HG03060 (cell line): ENCODE measurements at regions not wholly inside any gene's neighbourhood (a gene's known extent, or its start where the extent isn't known, plus 50 kb on each side); places are given as distances from the start of the nearest gene placed in this dataset.

Experiments used
- ATAC-seq: cut with Tn5 transposase; IDR thresholded peaks from one replicate; pipeline ENCODE4 v1.9.1; 2021; ENCODE audit warnings: low read depth, moderate number of reproducible peaks; ENCODE audit not compliant: unreplicated experiment

DNA sequence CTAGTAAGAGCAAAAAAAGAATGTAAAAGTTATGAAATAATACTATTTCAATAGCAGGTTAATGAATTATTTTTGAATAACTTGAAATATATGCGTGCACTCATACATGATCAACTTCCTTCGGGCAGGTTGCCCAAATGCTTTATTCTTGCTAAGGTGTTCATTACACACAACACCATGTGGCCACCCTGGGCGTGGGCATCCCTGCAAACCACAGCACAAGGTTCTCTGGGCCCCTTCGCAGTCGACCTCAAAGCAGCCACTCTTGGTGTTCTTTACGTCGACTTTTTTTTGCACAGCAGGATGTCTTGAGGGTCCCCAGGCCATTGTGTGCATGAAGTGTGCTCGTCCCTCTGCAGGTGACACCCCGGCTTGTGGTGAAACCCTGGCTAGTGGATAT is 300.7 kb upstream of the PITRM1 start:
- ATAC-seq: no peak

DNA sequence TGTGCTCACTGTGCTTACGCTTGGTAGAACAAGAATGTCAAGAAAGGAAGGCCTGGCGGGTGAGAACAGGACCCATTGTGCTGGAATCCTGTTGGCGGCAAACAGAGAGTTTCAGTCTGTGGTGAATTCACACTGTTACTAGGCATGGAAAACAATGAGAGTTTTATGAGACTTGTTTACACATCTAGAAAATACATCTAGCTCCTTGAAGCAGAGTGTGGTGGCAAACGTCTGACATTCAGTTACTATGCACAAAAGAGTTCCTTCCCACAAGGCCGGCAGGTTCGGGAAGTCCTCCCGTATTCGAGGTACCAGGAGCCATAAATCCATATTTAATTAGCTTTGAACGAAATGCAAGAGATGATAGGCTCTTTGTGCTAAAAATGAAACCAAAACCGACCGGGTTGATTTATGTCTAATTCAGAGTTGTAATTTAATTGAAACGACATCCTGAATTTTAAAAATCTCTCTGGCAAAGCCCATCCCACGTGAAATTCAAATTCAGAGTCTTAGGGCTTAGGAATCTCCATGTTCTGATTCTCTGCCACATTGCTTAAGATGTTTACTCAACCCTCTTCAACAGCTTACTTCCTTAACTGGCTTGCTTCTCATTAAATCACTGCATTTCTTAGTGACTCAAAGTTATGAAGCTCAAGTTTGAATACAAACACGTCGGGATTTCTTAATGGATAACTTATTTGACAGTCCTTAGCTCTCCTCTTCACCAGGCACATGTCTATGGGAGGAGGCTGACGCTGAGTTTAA is 299.9 kb upstream of the PITRM1 start:
- ATAC-seq: no peak

DNA sequence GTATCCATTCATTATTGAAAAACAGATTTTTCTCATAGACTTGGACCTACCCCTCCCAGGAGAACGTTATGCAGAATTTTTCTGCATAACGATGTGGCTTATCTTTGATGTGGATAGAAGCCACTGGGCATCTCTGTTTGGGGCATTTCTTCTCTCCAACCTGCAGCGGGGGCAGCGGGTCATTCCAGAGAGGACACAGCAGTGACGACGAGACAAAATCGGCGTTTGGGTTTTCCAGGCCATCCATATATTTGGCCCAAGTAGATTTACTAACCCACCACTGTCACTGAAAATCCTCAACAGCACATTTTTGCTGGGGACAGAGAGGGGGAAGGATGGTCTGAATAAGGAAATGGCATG is 299.3 kb upstream of the PITRM1 start:
- no peak for ATAC-seq

DNA sequence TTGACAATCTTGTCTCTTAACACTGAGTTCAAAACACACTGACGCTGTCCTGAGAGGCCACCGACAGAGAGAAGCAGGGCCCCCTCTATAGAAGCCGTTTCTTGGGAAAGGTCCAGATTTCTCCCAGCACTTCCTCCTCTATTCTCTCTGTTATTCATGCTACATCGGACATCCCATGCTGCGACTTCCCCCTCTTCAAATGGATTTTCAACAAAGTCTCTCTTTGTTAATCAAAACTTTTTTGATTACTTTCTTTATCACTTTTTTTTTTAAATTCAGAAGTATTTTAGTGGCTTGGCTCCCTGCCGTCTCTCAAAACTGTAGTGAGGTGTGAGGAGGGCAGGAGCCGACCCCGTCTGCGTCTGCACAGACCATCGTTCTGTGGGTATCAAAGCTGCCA is 298.9 kb upstream of the PITRM1 start:
- no peak for ATAC-seq

DNA sequence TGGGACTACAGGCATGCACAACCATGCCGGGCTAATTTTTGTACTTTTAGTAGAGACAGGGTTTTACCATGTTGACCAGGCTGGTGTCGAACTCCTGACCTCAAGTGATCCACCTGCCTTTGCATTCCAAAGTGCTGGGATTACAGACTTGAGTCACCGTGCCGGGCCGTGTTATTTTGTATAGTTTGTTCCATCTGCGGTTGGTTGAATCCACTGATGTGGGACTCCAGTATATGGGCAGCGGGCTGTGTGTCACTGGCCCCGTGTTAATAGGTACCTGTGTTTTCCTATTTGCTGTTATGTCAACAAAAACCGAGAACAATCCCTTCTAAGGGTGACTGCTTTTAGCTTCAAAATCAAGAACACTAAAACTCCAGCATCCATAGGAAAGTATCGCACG is 297.6 kb upstream of the PITRM1 start:
- no peak for ATAC-seq

DNA sequence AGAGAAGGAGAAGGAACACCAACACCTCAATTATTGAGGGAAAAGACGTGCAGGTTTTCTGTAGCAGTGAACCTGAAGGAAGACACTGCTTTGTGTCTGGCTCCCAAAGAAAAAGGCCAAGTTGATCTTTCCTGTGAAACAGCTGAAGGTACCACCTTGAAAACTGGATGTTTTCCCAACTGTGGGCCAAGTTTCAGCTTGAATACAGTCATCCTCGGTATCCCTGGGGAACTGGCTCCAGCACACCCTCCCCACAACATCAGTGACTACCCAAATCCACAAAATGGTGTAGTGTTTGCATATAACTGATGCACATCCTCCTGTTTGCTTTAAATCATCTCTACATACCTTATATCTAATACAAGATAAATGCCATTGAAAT is 297.0 kb upstream of the PITRM1 start:
- no peak for ATAC-seq

DNA sequence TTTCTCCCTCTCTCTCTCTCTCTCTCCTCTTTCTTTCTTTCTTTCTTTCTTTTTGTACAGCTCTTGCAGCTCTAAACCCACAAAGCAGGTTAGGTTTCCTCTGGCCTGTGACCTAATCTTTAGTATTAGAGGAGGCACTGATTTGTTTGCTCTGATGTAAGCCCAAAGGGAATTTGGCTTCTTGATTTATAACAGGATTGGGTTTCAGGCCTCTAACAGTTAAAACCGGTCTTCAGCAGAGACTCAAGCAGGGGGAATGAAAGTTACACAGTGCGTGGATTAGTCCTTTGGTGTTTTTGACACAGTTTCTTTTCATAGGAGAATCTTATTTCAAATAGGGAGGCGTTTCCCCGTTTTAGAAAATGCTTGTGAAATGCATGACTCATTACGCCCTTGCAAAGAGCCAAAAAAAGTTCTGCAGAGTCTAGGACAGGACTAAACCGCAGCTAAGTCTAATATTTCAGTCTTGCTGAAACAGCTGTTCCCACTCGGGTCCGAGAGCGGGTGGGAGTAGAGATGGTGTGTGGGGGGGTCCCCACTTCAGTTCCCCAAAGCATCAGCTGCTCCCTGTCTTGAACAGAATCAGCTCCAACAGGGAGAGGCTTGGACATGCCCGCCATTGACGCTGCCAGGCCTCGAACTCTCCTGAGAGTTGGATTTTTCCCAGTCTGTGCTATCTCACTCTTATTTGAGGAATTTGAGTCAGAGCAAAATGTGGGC is 296.5 kb upstream of the PITRM1 start:
- no peak for ATAC-seq

DNA sequence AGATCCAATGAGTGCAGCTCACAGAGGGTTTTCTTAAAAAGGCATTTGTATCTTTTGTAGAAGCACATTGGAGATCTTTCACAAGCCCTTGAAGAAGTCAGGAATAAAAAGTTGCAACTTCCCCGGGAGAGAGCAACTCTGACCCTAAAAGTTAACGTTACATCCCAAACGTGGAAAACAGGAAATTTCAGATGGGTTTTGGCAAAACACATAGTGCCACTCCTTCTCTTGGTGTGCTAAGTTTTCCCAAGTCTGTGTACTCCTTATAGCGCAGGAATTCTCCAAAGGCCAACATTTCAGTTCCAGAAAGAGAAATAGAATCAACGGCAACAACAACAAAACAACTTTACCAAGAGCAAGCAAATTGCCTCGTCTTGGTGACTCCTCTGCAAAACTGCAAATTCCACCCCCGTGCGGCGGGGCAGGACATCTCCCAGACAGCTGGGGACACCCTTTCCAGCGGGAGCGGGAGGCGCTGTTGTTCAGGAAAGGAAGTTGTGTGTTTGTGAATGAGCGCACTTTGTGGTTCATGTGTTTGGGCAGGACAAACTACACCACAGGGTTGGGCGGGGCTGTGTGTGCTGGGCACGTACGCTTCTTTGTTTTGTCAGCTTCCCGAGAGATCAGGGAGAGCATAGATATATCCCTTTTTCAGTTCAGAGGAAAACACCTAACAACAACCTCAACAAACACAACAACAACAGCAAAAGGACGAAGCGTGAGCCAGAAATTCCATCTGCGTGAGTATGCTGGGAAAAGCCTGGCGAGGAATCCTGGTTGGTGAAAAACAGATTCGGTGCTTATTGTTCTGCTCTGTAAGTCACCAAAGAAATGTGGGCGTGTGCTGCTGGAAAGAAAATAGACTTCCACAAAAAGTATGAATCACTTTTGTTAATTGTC is 294.7 kb upstream of the PITRM1 start:
- no peak for ATAC-seq

DNA sequence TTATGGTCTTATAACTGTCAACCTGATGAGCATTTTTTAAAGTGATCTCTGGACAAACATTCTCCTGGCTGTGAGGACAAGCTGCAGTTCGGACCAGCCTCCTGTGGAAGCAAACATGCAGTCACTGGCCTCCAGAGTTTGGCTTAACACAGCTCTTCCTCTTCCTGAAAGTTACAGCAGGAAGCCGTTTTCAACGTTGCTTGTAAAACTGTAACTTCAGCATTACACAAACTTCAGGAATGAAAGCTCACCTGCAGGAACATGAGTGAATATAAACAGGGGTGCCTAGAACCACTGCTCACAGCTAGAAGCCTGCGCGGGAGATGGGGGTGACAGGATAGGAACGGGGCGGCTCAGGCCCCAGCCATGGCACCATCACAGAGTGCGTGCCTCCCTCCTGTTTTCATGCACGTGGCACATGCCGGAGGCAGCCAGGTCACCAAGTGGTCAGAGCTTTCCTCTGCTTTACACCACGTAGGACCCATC is 292.9 kb upstream of the PITRM1 start:
- ATAC-seq: no peak

DNA sequence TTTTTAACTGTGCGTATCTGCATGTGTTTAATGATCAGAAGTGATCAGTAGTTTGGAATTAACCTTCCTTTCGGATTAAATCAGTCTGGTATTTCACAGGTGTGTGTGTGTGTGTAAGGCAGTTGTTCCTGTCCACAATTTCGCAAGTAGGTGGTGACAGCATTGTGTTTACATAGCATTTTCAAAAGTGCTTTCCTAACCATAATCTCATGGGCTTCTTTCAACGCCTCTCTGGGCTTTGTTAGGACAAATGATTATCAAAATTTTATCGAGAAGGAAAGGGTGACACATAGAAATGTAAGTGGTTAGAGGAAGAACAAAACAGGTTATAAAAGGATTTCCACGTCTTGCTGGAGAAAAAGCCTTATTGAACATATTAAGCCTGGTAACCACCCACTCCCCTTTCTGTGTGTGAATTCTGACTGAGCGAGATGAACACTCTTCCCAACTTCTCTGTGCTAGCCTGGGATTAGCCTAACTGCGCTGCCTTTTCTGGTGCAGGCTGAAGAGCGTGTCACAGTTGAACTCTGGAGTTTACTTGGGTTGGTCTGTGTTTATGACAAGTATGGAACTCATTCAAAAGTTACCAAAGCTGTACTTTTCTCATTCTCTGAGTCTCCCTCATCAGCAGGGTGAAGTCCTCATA is 292.3 kb upstream of the PITRM1 start:
- ATAC-seq: no peak

DNA sequence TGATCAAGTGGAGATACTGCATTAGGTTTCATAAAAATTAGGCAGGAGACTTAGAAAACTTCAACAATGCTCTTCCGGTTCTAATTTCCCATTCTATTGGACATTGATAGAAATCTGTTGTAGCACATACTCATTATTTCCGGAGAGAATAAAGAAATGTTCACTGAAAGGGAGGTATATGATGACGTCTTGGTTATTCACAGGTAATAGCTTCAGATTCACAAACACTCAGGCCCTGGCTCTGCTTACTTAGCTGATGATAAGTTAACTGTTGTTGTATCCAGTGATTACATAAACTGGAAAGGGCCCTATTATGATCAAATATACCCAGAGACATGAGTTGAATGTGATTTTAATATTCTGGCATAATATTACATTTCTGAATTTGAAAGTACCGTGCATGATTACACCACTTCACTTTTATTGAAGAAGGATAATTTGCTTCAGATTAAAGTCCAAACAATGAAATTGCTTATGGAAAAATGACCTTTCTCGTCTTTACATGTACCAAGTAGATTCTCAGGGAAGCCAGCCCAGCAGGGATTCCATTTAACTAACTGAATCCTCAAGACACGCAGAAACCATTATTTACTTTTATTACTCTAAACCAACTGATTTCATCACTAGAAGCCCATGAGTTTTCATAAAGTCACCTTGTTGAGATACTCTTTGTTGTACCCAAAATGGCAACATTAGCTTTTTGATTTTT is 288.0 kb upstream of the PITRM1 start:
- ATAC-seq: no peak

DNA sequence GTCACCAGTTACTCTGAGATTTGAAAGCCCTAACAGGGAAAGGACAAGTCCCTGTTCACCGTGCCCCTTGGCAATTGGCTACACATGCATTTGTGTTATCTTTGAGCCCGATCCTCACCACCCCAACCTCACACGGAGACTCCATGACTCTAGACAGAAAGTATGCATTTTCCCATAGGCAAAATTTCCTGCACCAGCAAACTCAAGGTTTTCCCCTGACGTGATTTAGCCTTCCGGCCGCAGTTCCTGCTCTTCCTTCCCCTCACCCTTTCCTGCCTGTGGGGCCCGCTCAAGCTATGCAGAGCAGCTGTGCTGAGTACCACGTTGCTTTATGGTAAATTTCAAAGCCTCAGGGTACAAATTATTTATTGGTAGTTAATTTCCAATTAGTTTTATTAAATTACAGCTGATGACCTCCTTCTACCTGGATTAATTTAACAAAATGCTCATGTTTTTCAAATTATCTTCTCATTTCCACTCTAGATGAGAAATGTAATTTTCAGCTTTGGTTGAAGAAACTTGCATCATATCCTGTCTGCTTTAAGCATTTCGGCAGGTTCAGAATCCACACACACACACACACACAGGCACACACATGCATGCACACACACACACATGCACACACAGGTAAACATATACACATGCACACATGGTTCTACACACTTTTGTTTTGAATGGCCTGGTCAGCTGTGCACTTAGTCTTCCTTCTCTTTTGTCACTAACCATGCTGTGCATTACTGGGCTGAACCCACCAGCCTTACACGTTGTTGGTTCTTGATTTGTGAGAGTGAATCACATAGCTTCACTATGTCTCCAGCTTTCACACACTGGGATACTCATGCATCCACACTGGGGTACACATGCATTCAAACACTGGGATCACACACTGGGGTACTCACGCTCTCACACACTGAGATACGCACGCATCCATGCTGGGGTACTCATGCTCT is 283.1 kb upstream of the PITRM1 start:
- ATAC-seq: no peak

DNA sequence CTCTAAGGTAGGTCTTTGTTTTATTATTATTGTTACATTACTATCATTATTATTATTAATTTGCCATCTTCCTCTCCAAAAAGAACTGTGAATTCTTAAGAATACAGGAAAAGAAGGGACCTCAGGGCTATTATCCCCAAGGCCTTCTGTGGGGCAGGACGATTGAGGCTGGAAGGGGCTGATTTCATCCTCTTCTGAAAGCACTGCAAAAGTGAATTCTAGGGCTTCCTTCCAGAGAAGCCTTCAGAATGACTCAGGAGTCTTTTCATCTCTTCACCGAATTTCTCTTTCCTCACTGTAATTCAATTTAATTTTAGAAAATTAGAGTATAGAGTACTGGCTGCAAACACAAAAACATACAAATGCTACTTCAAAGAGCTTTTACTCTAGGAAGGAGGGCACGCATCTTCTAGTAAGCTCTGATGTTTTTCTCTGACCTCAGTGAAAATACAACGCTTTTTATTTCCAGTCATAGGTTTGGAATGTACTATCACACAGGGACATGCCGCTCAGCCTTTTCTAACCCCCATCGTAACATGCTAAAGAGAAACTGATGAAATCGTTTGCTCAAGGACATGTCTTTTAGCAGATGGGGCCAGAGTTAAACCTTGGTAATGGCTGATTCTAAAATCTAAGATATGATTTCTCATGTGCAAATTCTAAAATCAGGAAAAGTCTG is 280.2 kb upstream of the PITRM1 start:
- ATAC-seq: no peak

DNA sequence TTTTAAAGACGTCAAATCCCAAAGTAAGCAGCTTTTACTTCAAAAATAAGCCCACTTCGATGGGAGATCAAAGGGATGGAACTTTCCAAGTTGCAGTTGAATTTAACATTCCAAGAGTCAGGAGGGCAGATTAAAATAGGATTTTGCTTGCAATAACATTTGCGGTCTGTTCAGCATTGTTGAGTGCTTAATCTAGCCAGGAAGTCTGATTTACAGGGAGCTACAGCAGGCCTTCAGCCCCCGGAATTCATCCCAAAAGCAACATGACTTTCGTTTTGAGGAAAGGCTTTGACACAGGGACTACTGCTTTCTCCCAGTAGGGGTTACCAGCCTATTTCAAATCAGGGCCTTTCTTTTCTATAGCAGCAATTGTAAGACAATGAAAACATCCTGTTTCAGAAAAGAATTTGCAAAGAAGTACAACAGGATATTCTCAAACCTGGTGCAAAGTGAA is 279.6 kb upstream of the PITRM1 start:
- no peak for ATAC-seq

DNA sequence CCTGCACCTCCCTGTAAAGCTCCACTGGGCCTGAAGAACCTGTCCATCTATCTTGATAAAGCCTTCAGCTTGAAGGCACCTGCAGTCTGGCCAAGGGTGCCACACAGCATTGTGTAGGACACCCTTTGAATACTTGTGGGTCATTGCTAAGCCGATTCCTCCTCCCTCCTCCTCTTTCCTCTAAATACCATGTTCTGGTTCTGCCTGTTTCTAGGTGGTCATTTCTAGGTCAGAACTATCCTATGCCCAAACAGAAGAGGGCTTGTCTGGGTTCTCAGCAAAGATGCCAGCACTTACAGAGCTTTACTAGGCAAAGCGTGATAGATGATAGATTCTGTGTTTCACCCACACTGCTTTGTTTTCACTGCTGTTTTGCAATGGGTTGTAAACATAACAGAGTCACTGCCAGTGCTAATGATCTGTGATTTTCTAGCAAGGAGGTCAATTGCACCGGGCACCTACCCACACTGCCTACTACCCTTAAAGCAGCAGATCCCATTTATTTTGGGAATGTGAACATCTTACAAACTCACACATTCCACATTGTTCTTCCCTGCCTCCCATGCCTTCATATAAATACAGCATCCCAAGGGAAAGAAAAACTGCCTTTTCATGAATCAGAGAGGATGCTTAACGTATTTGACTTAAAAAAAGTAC is 279.1 kb upstream of the PITRM1 start:
- ATAC-seq: no peak

DNA sequence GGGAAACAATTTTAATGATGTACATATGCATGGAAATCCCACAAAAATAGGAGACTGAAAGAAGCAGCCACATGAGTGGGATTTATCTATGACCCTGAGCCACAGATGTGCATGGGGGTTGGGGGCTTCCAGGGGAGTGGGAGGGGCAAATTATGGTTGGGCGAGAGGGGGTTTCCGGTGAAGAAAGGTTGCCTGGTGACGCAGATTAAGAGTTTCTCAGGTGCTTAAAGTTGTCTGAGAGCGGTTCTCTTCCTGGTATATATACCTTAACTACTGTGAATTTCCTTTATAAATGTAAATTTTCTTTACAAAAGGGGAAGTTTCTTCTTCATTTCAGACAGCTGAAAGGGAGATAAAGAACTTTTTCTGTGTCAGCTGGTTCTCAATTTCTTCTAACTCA is 273.6 kb upstream of the PITRM1 start:
- no peak for ATAC-seq

DNA sequence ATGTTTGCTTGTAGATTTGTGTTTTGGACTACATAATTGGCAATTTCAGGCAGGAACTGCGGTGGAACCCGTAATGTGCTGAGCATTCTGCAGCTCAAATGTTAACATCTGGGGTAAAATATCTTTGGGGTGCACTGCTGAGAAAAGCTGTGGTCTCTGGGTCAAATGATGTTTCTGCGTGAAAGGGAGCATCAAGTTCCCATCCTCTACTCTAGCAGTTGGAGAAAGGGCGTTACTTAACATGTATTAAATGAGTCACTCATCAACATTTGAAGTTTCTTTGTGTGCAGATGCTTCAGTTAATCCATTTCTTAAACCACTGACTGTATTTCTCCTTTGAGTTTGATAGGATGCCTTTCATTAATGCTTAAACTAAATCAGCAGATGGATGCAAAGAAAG is 273.1 kb upstream of the PITRM1 start:
- no peak for ATAC-seq

DNA sequence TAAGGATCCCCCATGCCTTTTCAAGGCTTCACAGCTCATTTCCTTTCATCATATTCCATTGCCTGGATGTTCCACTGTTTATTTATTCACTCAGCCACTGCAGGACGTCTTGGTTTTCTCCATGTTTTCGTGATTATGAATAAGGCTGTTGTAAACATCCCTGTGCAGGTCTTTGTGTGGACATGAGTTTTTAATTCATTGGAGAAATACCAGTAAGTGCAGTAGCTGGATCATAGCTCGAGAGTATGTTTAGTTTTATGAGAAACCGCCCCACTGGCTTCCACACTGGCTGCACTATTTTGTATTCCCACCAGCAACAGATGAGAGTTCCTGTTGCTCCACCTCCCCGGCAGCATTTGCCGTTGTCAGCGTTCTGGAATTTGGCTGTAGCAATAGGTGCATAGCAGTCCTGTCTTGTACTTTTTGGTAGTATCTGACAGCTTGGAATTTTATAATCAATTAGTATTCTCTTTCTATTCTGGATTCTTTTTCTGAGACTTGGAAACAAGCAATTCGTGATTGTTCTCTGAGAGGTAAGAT is 269.9 kb upstream of the PITRM1 start:
- no peak for ATAC-seq
